OCI-LY1 (cell line): ENCODE measurements at regions not wholly inside any gene's neighbourhood (a gene's known extent, or its start where the extent isn't known, plus 50 kb on each side); places are given as distances from the start of the nearest gene placed in this dataset.

Experiments used
- CTCF ChIP-seq: fragments of 200-600 bp; sonication (generic), shearing (Covaris generic); IDR thresholded peaks from 2 replicates; pipeline ENCODE4 v1.5.1; 2017; ENCODE audit warnings: mild to moderate bottlenecking, antibody characterized with exemption, low read length, moderate library complexity, mixed read lengths
- EZH2 ChIP-seq: fragments of 200-600 bp; sonication (generic), shearing (Covaris generic); IDR thresholded peaks from 2 replicates; pipeline ENCODE4 v1.8.0; 2017; ENCODE audit warnings: borderline replicate concordance, mixed run types, mild to moderate bottlenecking, antibody characterized with exemption, low read length, moderate library complexity, mixed read lengths

DNA sequence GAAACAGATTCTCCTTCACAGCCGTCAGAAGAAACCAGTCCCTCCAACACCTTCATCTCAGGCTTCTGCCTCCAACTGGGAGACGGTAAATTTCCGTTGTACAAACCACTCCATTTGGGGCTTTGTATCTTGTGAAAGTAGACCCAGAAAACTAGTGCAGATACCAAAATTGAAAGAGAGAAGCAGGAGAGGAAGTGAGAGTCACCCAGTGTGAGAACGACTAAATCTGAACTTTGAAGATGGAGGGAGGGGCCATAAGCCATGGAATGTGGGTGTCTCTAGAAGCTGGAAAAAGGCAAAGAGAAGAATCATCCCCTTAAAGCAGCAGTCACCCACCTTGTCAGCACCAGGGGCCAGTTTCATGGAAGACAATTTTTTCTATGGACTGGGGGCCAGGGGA, 88.3 kb upstream of the LRATD1 start:
- TF ChIP-seq CTCF (no peak), EZH2 (no peak)
